Keratinocyte (primary cell): ENCODE measurements at regions not wholly inside any gene's neighbourhood (a gene's known extent, or its start where the extent isn't known, plus 50 kb on each side); places are given as distances from the start of the nearest gene placed in this dataset.

ENCODE experiments used
- DNase-seq: peaks from one replicate; pipeline ENCODE4 v3.0.0-alpha.2; 2011; ENCODE audit warnings: low read depth, missing footprints, low spot score
- FAIRE-seq: peaks from 2 replicates; lab custom pipeline; 2011; peaks lifted over from hg19 to GRCh38; lab: Jason Lieb, UNC
- H2AFZ ChIP-seq: 2 replicates; pipeline ENCODE4 v1.6.0; 2012; ENCODE audit warnings: low read length, control low read depth, inconsistent platforms; ENCODE audit not compliant: control insufficient read depth
- H3K27ac ChIP-seq: 2 replicates; pipeline ENCODE4 v1.5.1; 2011; ENCODE audit warnings: low read length; ENCODE audit not compliant: control insufficient read depth, insufficient read depth
- H3K27me3 ChIP-seq: 3 replicates; pipeline ENCODE4 v1.6.0; 2011; ENCODE audit warnings: low read length; ENCODE audit not compliant: control insufficient read depth, insufficient read depth; ENCODE audit errors: extremely low read depth
- H3K36me3 ChIP-seq, 2 experiments: 2 replicates in 1 of 2; 3 replicates in 1 of 2; pipeline ENCODE4 v1.5.1; 2011; ENCODE audit warnings: low read length in 2 of 2, mild to moderate bottlenecking in 1 of 2; ENCODE audit not compliant: control insufficient read depth in 2 of 2, insufficient read depth in 2 of 2; ENCODE audit errors: extremely low read depth in 1 of 2
- H3K4me1 ChIP-seq: 3 replicates; pipeline ENCODE4 v1.5.1; 2011; ENCODE audit warnings: low read length; ENCODE audit not compliant: control insufficient read depth, insufficient read depth; ENCODE audit errors: extremely low read depth
- H3K4me2 ChIP-seq: 3 replicates; pipeline ENCODE4 v1.6.0; 2011; ENCODE audit warnings: low read depth, low read length; ENCODE audit not compliant: control insufficient read depth, insufficient read depth; ENCODE audit errors: extremely low read depth
- H3K4me3 ChIP-seq, 3 experiments: fragments of 200-600 bp in 1 of 3; sonication (generic) in 1 of 3; 2 replicates in 2 of 3; 3 replicates in 1 of 3; pipeline ENCODE4 v1.5.1; 2011 to 2016; ENCODE audit warnings: low read length in 3 of 3, mild to moderate bottlenecking in 3 of 3, control low read depth in 2 of 3, inconsistent platforms in 1 of 3, low read depth in 1 of 3, mixed read lengths in 1 of 3, mixed run types in 1 of 3, moderate library complexity in 1 of 3; ENCODE audit not compliant: control insufficient read depth in 2 of 3, insufficient read depth in 2 of 3; ENCODE audit errors: extremely low read depth in 1 of 3
- H3K79me2 ChIP-seq: 2 replicates; pipeline ENCODE4 v1.6.0; 2012; ENCODE audit warnings: low read length; ENCODE audit not compliant: control insufficient read depth, insufficient read depth
- H3K9ac ChIP-seq: 3 replicates; pipeline ENCODE4 v1.6.0; 2011; ENCODE audit warnings: low read length; ENCODE audit not compliant: control insufficient read depth, insufficient read depth; ENCODE audit errors: extremely low read depth
- H3K9me1 ChIP-seq: 3 replicates; pipeline ENCODE4 v1.6.0; 2011; ENCODE audit warnings: low read length; ENCODE audit not compliant: control insufficient read depth, insufficient read depth; ENCODE audit errors: extremely low read depth
- H3K9me3 ChIP-seq: 2 replicates; pipeline ENCODE4 v1.5.1; 2012; ENCODE audit warnings: low read depth, low read length; ENCODE audit not compliant: control insufficient read depth
- H4K20me1 ChIP-seq: 3 replicates; pipeline ENCODE4 v1.6.0; 2011; ENCODE audit warnings: low read length; ENCODE audit not compliant: control insufficient read depth, insufficient read depth; ENCODE audit errors: extremely low read depth
- EZH2 ChIP-seq: IDR thresholded peaks from one replicate; pipeline ENCODE4 v1.6.1; 2012; ENCODE audit warnings: inconsistent platforms, mild to moderate bottlenecking, low read length, moderate library complexity
- dilution Hi-C: fragments of 300-500 bp; cut with MboI; formaldehyde crosslinking; loops from one replicate; pipeline ENCODE4 v1.7.0; 2020; ENCODE audit warnings: low sequenced_read_pairs; ENCODE audit not compliant: extremely low pct_ligation_motif_present
- TF ChIP-seq, protein P1 (sequence below), 3 experiments: IDR thresholded peaks in 1 of 3; conservative IDR thresholded peaks in 1 of 3; optimal IDR thresholded peaks in 1 of 3; 2 replicates in 2 of 3; 3 replicates in 1 of 3; pipeline versions ENCODE3 to v1.5.1; 2011; ENCODE audit warnings: low read length in 3 of 3, mild to moderate bottlenecking in 3 of 3, moderate library complexity in 2 of 3, control low read depth in 1 of 3, inconsistent platforms in 1 of 3; ENCODE audit not compliant: insufficient read depth in 2 of 3; ENCODE audit errors: extremely low read depth in 1 of 3

DNA sequence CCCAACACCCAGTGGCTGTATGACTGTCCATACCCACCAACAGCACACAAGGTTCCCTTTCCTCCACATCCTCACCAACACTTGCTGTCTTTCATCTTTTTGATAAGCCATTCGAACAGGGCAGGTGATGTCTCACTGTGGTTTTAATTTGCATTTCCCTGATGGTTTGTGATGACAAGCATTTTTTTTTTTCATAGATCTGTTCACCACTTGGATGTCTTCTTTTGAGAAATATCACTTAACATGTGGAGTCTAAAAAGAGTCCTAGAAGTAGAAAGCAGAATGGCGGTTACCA, 198.1 kb upstream of the DIO3 start:
- DNase-seq (no peak), FAIRE-seq (no peak)
- no peak overlapping the region for H3K27ac ChIP-seq
- no peaks in the 10 kb centered on the region for H3K36me3 ChIP-seq
- TF ChIP-seq, protein P1, sequence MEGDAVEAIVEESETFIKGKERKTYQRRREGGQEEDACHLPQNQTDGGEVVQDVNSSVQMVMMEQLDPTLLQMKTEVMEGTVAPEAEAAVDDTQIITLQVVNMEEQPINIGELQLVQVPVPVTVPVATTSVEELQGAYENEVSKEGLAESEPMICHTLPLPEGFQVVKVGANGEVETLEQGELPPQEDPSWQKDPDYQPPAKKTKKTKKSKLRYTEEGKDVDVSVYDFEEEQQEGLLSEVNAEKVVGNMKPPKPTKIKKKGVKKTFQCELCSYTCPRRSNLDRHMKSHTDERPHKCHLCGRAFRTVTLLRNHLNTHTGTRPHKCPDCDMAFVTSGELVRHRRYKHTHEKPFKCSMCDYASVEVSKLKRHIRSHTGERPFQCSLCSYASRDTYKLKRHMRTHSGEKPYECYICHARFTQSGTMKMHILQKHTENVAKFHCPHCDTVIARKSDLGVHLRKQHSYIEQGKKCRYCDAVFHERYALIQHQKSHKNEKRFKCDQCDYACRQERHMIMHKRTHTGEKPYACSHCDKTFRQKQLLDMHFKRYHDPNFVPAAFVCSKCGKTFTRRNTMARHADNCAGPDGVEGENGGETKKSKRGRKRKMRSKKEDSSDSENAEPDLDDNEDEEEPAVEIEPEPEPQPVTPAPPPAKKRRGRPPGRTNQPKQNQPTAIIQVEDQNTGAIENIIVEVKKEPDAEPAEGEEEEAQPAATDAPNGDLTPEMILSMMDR (optimal IDR thresholded peaks at IDR 0.05 in 1 of 3, IDR thresholded peaks at IDR 0.05 in 1 of 3, conservative IDR thresholded peaks at IDR 0.05 in 1 of 3; ENCODE audit: extremely low read depth in 1 of 3, insufficient read depth in 2 of 3, low read length in 3 of 3), result no peak
- TF ChIP-seq EZH2, result no peak
- no peaks in the 10 kb centered on the region for H3K9me1 ChIP-seq
- no peaks in the 10 kb centered on the region for H3K27me3 ChIP-seq
- H3K9me3 ChIP-seq, result peaks cover 13% of the 10 kb centered on the region
- H3K79me2 ChIP-seq, result no peaks in the 10 kb centered on the region
- dilution Hi-C loops, result no loop called here
- no peak overlapping the region for H3K4me2 ChIP-seq
- no peak overlapping the region for H3K9ac ChIP-seq
- no peaks in the 10 kb centered on the region for H3K4me1 ChIP-seq
- no peaks in the 10 kb centered on the region for H4K20me1 ChIP-seq
- H3K4me3 ChIP-seq, result no peak overlapping the region
- no peak overlapping the region for H2AFZ ChIP-seq

DNA sequence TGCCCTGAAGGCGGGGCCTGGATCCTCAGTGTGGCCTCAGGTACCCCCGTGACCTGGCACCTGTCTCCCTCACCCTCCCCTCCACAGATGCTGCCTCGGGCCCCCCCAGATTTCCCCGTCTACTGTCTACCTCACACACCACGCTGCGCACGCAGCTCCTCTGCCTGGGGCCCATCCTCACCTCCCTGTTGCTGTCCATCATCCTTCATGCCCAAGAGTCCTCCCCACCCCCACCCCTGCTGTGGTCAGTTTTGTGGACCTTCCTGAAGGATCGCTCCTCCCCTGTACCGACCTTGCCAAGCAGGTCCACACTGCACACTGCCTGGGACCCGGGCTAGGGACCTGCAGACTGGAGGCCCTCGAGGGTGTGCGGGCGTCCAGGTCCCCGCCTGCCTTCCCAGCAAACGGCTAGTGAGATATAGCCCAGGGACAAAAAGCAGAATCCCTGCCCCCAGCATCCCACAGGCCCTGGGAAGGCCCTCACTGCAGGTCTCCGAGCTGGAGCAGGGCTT, 197.4 kb upstream of the DIO3 start:
- no peak for FAIRE-seq
- Histone ChIP-seq H3K4me3 (no peak overlapping the region), H3K4me1 (no peaks in the 10 kb centered on the region), H3K4me2 (no peak overlapping the region), H2AFZ (no peak overlapping the region), H3K79me2 (no peaks in the 10 kb centered on the region), H3K9ac (no peak overlapping the region), H3K9me3 (peaks cover 14% of the 10 kb centered on the region), H3K27ac (no peak overlapping the region), H4K20me1 (no peaks in the 10 kb centered on the region), H3K36me3 (no peaks in the 10 kb centered on the region), H3K9me1 (no peaks in the 10 kb centered on the region), H3K27me3 (no peaks in the 10 kb centered on the region)
- dilution Hi-C loops, result no loop called here
- no peak for DNase-seq
- TF ChIP-seq, protein P1 (optimal IDR thresholded peaks at IDR 0.05 in 1 of 3, IDR thresholded peaks at IDR 0.05 in 1 of 3, conservative IDR thresholded peaks at IDR 0.05 in 1 of 3; ENCODE audit: extremely low read depth in 1 of 3, insufficient read depth in 2 of 3, low read length in 3 of 3), result no peak
- no peak for TF ChIP-seq EZH2
